ENCODE measurements at regions not wholly inside any gene's neighbourhood (a gene's known extent, or its start where the extent isn't known, plus 50 kb on each side); places are given as distances from the start of the nearest gene placed in this dataset.

- Mint-ChIP-seq H3K4me3 (no peak overlapping the region), H3K9me3 (no peaks in the 10 kb centered on the region), H3K36me3 (ENCODE audit: low read depth) (no peaks in the 10 kb centered on the region), H3K4me1 (ENCODE audit: low read depth) (no peaks in the 10 kb centered on the region), H3K27me3 (ENCODE audit: low read depth) (peaks cover 3% of the 10 kb centered on the region), H3K27ac (no peak overlapping the region)
These were observed 440.0 kb downstream of the ENC1 start for GRCh38 chr5:74200560-74200959.

GRCh38 chr5:74199436-74200210, 440.9 kb downstream of the ENC1 start:
- Mint-ChIP-seq H3K36me3 (ENCODE audit: low read depth) (no peaks in the 10 kb centered on the region), H3K4me3 (no peak overlapping the region), H3K27me3 (ENCODE audit: low read depth) (peaks cover 4% of the 10 kb centered on the region), H3K27ac (no peak overlapping the region), H3K4me1 (ENCODE audit: low read depth) (no peaks in the 10 kb centered on the region), H3K9me3 (no peaks in the 10 kb centered on the region)

GRCh38 chr5:74199005-74199404, 441.5 kb downstream of the ENC1 start:
- Mint-ChIP-seq H3K9me3 (no peaks in the 10 kb centered on the region), H3K27me3 (ENCODE audit: low read depth) (peaks cover 4% of the 10 kb centered on the region), H3K36me3 (ENCODE audit: low read depth) (no peaks in the 10 kb centered on the region), H3K4me1 (ENCODE audit: low read depth) (no peaks in the 10 kb centered on the region), H3K4me3 (no peak overlapping the region), H3K27ac (no peak overlapping the region)

DNA sequence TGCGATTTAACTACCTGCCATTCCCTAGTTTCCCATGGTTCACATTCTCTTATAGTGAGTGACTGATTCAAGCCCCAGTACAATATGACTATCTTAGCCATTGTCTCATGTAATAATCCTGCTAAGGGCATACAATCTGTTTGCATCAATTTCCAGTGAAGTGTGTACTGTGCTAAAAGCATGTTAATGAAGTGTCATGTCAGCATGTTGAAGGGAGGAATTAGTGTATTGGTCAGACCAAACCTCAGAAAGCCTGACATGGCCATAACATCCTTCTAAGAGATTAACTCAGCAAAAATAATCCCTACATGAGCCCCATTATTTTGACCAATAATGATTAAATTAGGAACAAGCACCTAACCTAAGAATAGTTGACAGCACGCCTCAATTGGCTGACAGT, 442.4 kb downstream of the ENC1 start:
- Mint-ChIP-seq H3K4me1 (ENCODE audit: low read depth) (no peaks in the 10 kb centered on the region), H3K9me3 (no peaks in the 10 kb centered on the region)

DNA sequence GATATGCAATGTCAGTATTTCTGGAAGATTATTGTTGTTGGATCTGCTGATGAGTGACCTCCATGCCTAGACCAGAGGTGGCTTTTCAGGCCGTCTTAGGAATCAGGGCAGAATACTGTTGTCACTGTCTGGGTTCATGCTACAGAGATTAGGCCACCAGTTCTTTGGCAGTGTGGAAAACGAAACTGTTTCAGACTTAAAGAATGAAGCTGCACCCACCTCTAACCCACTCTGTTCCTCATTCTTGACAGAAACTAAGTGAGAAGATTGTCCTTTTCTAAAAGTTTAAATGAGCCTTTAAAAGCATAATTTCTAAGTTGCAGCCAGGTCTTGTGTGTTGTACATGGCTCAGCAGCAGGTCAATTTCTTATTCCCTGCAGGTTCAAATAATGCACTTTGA, 444.3 kb downstream of the ENC1 start:
- peaks cover 4% of the 10 kb centered on the region for H3K27me3 Mint-ChIP-seq (ENCODE audit: low read depth)
- no peak overlapping the region for H3K4me3 Mint-ChIP-seq

More for the DNA sequence above, 442.4 kb downstream of the ENC1 start:
- H3K27me3 Mint-ChIP-seq (ENCODE audit: low read depth): peaks cover 4% of the 10 kb centered on the region
- H3K4me3 Mint-ChIP-seq: no peak overlapping the region
- no peaks in the 10 kb centered on the region for H3K36me3 Mint-ChIP-seq (ENCODE audit: low read depth)
- H3K27ac Mint-ChIP-seq: no peak overlapping the region

DNA sequence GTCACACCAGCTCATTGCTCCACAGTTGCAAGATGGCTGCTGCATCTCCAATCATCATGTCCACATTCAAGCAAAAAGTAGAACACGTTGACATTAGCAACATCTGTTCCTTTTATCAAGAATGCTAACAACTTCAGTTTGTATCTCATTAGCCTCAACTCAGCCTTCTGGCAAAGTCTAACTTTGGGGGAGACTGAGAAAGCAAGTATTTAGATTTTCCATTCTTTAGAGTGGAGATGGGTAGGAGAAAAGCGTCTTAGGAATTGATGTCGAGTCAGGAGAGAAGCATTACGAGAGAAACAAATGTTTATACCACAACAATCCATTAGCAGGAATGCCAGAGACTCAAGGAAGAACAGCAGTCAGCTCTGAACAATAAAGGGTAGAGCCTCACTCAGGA, 446.3 kb downstream of the ENC1 start:
- no peak overlapping the region for H3K27ac Mint-ChIP-seq
- H3K36me3 Mint-ChIP-seq (ENCODE audit: low read depth): no peaks in the 10 kb centered on the region
- peaks cover 8% of the 10 kb centered on the region for H3K27me3 Mint-ChIP-seq (ENCODE audit: low read depth)
- H3K4me3 Mint-ChIP-seq: no peak overlapping the region
- no peaks in the 10 kb centered on the region for H3K4me1 Mint-ChIP-seq (ENCODE audit: low read depth)
- no peaks in the 10 kb centered on the region for H3K9me3 Mint-ChIP-seq

More for the DNA sequence above, 444.3 kb downstream of the ENC1 start:
- no peaks in the 10 kb centered on the region for H3K9me3 Mint-ChIP-seq
- no peak overlapping the region for H3K27ac Mint-ChIP-seq
- no peaks in the 10 kb centered on the region for H3K36me3 Mint-ChIP-seq (ENCODE audit: low read depth)
- H3K4me1 Mint-ChIP-seq (ENCODE audit: low read depth): no peaks in the 10 kb centered on the region

GRCh38 chr5:74192606-74193299, 447.8 kb downstream of the ENC1 start:
- Mint-ChIP-seq H3K4me3 (no peak overlapping the region), H3K27me3 (ENCODE audit: low read depth) (peaks cover 11% of the 10 kb centered on the region), H3K9me3 (no peaks in the 10 kb centered on the region), H3K36me3 (ENCODE audit: low read depth) (no peaks in the 10 kb centered on the region), H3K27ac (no peak overlapping the region), H3K4me1 (ENCODE audit: low read depth) (no peaks in the 10 kb centered on the region)

GRCh38 chr5:74188351-74189105, 452.0 kb downstream of the ENC1 start:
- Mint-ChIP-seq H3K4me1 (ENCODE audit: low read depth) (no peaks in the 10 kb centered on the region), H3K36me3 (ENCODE audit: low read depth) (no peaks in the 10 kb centered on the region), H3K27ac (no peak overlapping the region), H3K9me3 (no peaks in the 10 kb centered on the region), H3K27me3 (ENCODE audit: low read depth) (peaks cover 7% of the 10 kb centered on the region), H3K4me3 (no peak overlapping the region)

DNA sequence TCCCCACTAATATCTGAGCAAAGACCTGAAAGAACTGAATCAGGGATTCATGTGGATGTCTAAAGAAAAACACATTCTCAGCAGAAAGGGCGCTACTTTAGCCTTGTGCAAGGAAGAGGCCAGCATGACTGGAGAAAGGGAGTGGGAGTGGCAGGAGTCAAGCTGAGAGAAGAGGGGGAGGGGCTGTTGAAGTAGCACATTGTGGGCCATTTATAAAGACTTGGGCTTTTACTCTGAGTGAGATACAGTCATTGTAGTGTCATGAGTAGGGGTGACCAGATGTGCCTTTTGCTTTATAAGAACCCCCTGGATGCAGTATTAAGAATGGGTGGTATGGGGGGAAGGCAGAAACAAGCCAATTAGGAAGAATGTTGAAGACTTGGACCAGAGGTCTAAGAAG, 452.8 kb downstream of the ENC1 start:
- Mint-ChIP-seq H3K9me3 (no peaks in the 10 kb centered on the region), H3K4me1 (ENCODE audit: low read depth) (no peaks in the 10 kb centered on the region), H3K27me3 (ENCODE audit: low read depth) (peaks cover 7% of the 10 kb centered on the region), H3K27ac (no peak overlapping the region), H3K36me3 (ENCODE audit: low read depth) (no peaks in the 10 kb centered on the region), H3K4me3 (no peak overlapping the region)

- H3K27me3 Mint-ChIP-seq (ENCODE audit: low read depth): peaks cover 7% of the 10 kb centered on the region
- no peaks in the 10 kb centered on the region for H3K4me1 Mint-ChIP-seq (ENCODE audit: low read depth)
- no peaks in the 10 kb centered on the region for H3K9me3 Mint-ChIP-seq
- no peak overlapping the region for H3K4me3 Mint-ChIP-seq
- no peaks in the 10 kb centered on the region for H3K36me3 Mint-ChIP-seq (ENCODE audit: low read depth)
- H3K27ac Mint-ChIP-seq: no peak overlapping the region
These were observed 453.9 kb downstream of the ENC1 start for GRCh38 chr5:74186356-74187315.

GRCh38 chr5:74185599-74185998, 454.9 kb downstream of the ENC1 start:
- no peaks in the 10 kb centered on the region for H3K36me3 Mint-ChIP-seq (ENCODE audit: low read depth)

DNA sequence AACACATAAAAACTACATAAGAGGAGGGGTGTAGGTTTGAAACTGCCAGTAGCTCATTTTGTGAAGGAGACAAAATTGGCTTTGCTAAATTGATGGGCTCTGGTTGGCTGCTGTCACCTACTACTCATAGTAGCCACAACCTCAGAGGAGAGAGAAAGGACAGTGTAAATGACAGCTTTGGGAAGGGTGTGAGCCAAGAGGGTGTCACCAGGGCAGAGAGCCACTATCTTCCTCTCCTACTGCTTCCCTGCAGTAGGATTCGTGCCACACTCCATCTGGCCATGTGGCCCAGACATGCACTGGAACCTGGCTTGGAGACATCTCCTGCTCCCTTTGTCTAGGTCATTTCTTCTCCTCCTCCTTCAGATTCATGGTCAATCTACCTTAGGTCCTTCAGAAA, 455.9 kb downstream of the ENC1 start:
- H3K27ac Mint-ChIP-seq: no peak overlapping the region
- no peaks in the 10 kb centered on the region for H3K4me1 Mint-ChIP-seq (ENCODE audit: low read depth)
- no peaks in the 10 kb centered on the region for H3K9me3 Mint-ChIP-seq
- peaks cover 5% of the 10 kb centered on the region for H3K27me3 Mint-ChIP-seq (ENCODE audit: low read depth)
- H3K4me3 Mint-ChIP-seq: no peak overlapping the region
- H3K36me3 Mint-ChIP-seq (ENCODE audit: low read depth): no peaks in the 10 kb centered on the region

More at GRCh38 chr5:74185599-74185998, 454.9 kb downstream of the ENC1 start:
- Mint-ChIP-seq H3K4me3 (no peak overlapping the region), H3K27ac (no peak overlapping the region), H3K4me1 (ENCODE audit: low read depth) (no peaks in the 10 kb centered on the region), H3K9me3 (no peaks in the 10 kb centered on the region), H3K27me3 (ENCODE audit: low read depth) (peaks cover 7% of the 10 kb centered on the region)

DNA sequence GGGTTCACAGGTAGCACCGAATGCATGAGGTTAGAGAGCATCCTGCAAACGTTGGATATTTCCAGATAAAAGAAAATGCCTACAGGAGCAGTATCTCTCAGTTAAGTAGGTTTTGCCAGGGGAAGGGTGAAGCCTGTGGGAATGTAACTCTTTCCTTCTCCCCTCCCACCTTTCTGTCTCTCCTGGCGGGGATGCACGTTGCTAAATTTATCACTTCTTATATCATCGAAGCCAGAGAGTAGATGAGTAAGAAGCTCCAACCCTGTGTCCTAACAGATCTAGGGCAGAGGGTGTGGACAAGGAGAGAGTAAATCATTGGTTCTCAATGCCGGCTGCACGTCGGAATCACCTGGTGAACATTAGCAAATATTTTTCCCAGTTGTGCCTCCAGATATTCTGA, 457.5 kb downstream of the ENC1 start:
- Mint-ChIP-seq H3K4me1 (ENCODE audit: low read depth) (no peaks in the 10 kb centered on the region), H3K9me3 (no peaks in the 10 kb centered on the region), H3K4me3 (no peak overlapping the region), H3K27me3 (ENCODE audit: low read depth) (peaks cover 2% of the 10 kb centered on the region), H3K36me3 (ENCODE audit: low read depth) (no peaks in the 10 kb centered on the region), H3K27ac (no peak overlapping the region)

DNA sequence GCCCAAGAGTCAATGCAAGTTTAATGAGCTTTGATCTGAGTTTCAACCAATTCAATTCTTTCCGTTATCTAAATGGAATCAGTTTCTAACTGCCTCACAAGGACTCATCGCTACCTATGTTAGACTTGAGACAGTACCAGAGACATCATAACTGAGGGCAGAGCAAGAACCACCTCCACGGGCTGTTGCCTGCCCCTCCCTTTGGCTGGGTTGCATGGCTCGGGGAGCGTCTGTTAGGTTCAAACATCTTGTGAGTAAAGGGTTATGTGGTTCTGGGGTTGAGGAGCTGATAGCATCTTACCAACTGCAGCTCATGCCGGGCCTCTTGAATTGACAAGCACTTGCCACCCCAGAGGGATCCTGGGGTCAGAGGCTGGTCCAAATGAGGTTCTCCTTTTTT, 457.9 kb downstream of the ENC1 start:
- H3K9me3 Mint-ChIP-seq: no peaks in the 10 kb centered on the region
- no peaks in the 10 kb centered on the region for H3K4me1 Mint-ChIP-seq (ENCODE audit: low read depth)
- no peak overlapping the region for H3K27ac Mint-ChIP-seq
- H3K36me3 Mint-ChIP-seq (ENCODE audit: low read depth): no peaks in the 10 kb centered on the region
- H3K27me3 Mint-ChIP-seq (ENCODE audit: low read depth): no peaks in the 10 kb centered on the region
- no peak overlapping the region for H3K4me3 Mint-ChIP-seq
